Liver (tissue), 8 donors: ENCODE measurements at regions not wholly inside any gene's neighbourhood (a gene's known extent, or its start where the extent isn't known, plus 50 kb on each side); places are given as distances from the start of the nearest gene placed in this dataset.

Experiments
- DNase-seq: peaks from one replicate; pipeline ENCODE4 v3.0.0-alpha.2; 2017; ENCODE audit warnings: low spot score
- H3K27ac ChIP-seq, 2 donors: one replicate each; pipeline ENCODE4 v1.7.0; 2013; ENCODE audit warnings: inconsistent platforms in 2 of 2, low read length in 2 of 2, control low read depth in 1 of 2, low read depth in 1 of 2, mild to moderate bottlenecking in 1 of 2
- H3K27me3 ChIP-seq, 4 donors: one replicate each; pipeline versions ENCODE4 v1.6.1 to v1.7.0; 2013; ENCODE audit warnings: low read length in 3 of 4, inconsistent platforms in 1 of 4, mild to moderate bottlenecking in 1 of 4, moderate library complexity in 1 of 4; ENCODE audit not compliant: control insufficient read depth in 4 of 4, insufficient read depth in 4 of 4
- H3K36me3 ChIP-seq, 4 donors: one replicate each; pipeline versions ENCODE4 v1.6.1 to v1.7.0; 2013; ENCODE audit warnings: low read length in 3 of 4, mild to moderate bottlenecking in 3 of 4, low read depth in 1 of 4, moderate library complexity in 1 of 4; ENCODE audit not compliant: control insufficient read depth in 4 of 4, insufficient read depth in 3 of 4
- H3K4me1 ChIP-seq, 4 donors: one replicate each; pipeline versions ENCODE4 v1.6.1 to v1.7.0; 2013; ENCODE audit warnings: low read length in 3 of 4, mild to moderate bottlenecking in 3 of 4, moderate library complexity in 1 of 4; ENCODE audit not compliant: control insufficient read depth in 4 of 4, insufficient read depth in 4 of 4
- H3K4me3 ChIP-seq, 3 donors: one replicate each; pipeline versions ENCODE4 v1.6.1 to v1.7.0; 2013; ENCODE audit warnings: low read length in 3 of 3, control low read depth in 1 of 3, low read depth in 1 of 3, mild to moderate bottlenecking in 1 of 3
- H3K9ac ChIP-seq, 2 donors: one replicate each; pipeline ENCODE4 v1.7.0; 2013; ENCODE audit warnings: low read length in 2 of 2, mild to moderate bottlenecking in 2 of 2, moderate library complexity in 2 of 2, control low read depth in 1 of 2, low read depth in 1 of 2
- H3K9me3 ChIP-seq, 4 donors: one replicate each; pipeline versions ENCODE4 v1.6.1 to v1.7.0; 2013; ENCODE audit warnings: low read length in 3 of 4; ENCODE audit not compliant: control insufficient read depth in 4 of 4
- EGR1 ChIP-seq, 2 donors: IDR thresholded peaks; 2 replicates each; pipeline ENCODE4 v1.6.1; 2016 to 2018; ENCODE audit warnings: antibody characterized with exemption in 2 of 2, low read depth in 2 of 2
- FOXA1 ChIP-seq: IDR thresholded peaks from 2 replicates; pipeline ENCODE4 v1.6.1; 2016; ENCODE audit warnings: antibody characterized with exemption
- FOXA2 ChIP-seq: IDR thresholded peaks from 2 replicates; pipeline ENCODE4 v1.6.1; 2016; ENCODE audit warnings: antibody characterized with exemption
- HNF4A ChIP-seq, 2 donors: conservative IDR thresholded peaks; 2 replicates each; pipeline ENCODE4 v1.6.1; 2016; ENCODE audit warnings: antibody characterized with exemption in 2 of 2, mild to moderate bottlenecking in 2 of 2
- HNF4G ChIP-seq: IDR thresholded peaks from 2 replicates; pipeline ENCODE4 v1.6.1; 2016; ENCODE audit warnings: antibody characterized with exemption
- JUND ChIP-seq, 2 donors: IDR thresholded peaks; 2 replicates each; pipeline ENCODE4 v1.6.1; 2016; ENCODE audit warnings: antibody characterized with exemption in 2 of 2
- NR2F2 ChIP-seq: IDR thresholded peaks from 2 replicates; pipeline ENCODE4 v1.6.1; 2016; ENCODE audit warnings: antibody characterized with exemption
- RAD21 ChIP-seq, 2 donors: IDR thresholded peaks; 2 replicates each; pipeline ENCODE4 v1.6.1; 2016; ENCODE audit warnings: antibody characterized with exemption in 2 of 2, mild to moderate bottlenecking in 2 of 2
- RXRA ChIP-seq, 2 donors: IDR thresholded peaks; 2 replicates each; pipeline ENCODE4 v1.6.1; 2017 to 2018; ENCODE audit warnings: antibody characterized with exemption in 2 of 2, mild to moderate bottlenecking in 1 of 2
- SP1 ChIP-seq: IDR thresholded peaks from 2 replicates; pipeline ENCODE4 v1.6.1; 2018; ENCODE audit warnings: antibody characterized with exemption, mild to moderate bottlenecking
- TAF1 ChIP-seq: conservative IDR thresholded peaks from 2 replicates; pipeline ENCODE4 v1.6.1; 2016; ENCODE audit warnings: antibody characterized with exemption, mild to moderate bottlenecking
- YY1 ChIP-seq: IDR thresholded peaks from 2 replicates; pipeline ENCODE4 v1.6.1; 2016; ENCODE audit warnings: antibody characterized with exemption, mild to moderate bottlenecking
- WGBS: extraction: QIAGEN DNeasy Blood & Tissue Kit; methylation state at CpG from one replicate; pipeline ENCODE4 v1.1.7; 2013; 5-methylcytosine and 5-hydroxymethylcytosine counted together
- TF ChIP-seq, protein P1 (sequence below): IDR thresholded peaks from 2 replicates; pipeline ENCODE4 v1.6.1; 2016; ENCODE audit warnings: antibody characterized with exemption
- TF ChIP-seq, protein P2 (sequence below): IDR thresholded peaks from 2 replicates; pipeline ENCODE4 v1.6.1; 2016; ENCODE audit warnings: antibody characterized with exemption
- TF ChIP-seq, protein P3 (sequence below): IDR thresholded peaks from 2 replicates; pipeline ENCODE4 v1.6.1; 2016; ENCODE audit warnings: antibody characterized with exemption
- TF ChIP-seq, protein P4 (sequence below): fragments of 150-350 bp; IDR thresholded peaks from 2 replicates; pipeline ENCODE4 v1.5.1; 2017; ENCODE audit warnings: improper control_type of control experiment, low read depth, low read length; ENCODE audit not compliant: missing input control
- donor health status: healthy.
- donor health status: healthy.
- donor health status: healthy.
- donor health status: healthy.
- donor health status: healthy.

DNA sequence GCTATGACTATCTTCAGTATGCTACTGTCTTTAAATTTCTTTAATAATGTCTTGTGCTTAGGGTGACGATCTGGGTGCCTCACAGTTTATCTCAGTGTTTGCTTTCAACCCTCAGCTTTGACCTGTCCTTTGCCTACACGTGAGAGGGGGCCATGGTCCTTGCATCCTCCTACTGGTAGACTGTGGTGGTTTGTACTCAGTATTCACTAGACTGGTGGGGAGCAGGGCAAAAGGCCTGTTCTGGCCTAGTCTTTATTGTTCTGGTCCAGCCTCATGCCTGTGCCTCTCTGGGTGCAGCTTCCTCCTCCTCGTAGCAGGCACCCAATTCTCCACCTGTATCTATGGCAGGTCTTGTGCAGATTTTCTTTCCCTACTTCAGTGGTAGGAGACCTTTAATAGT, 354.9 kb downstream of the CD109 start:
- Histone ChIP-seq H3K4me1 (no peaks in the 10 kb centered on the region), H3K27ac (no peak overlapping the region), H3K27me3 (peaks cover 0 to 2% (median 0%) of the 10 kb centered on the region in 4 donors), H3K9me3 (peaks cover 0 to 4% (median 0%) of the 10 kb centered on the region in 4 donors), H3K9ac (no peak overlapping the region), H3K4me3 (no peak overlapping the region), H3K36me3 (no peaks in the 10 kb centered on the region)
- TF ChIP-seq, protein P1, sequence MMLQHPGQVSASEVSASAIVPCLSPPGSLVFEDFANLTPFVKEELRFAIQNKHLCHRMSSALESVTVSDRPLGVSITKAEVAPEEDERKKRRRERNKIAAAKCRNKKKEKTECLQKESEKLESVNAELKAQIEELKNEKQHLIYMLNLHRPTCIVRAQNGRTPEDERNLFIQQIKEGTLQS: no peak
- TF ChIP-seq TAF1 (no peak), JUND (IDR thresholded peaks at IDR 0.05) (no peak), RAD21 (IDR thresholded peaks at IDR 0.05) (no peak), SP1 (no peak), EGR1 (IDR thresholded peaks at IDR 0.05; ENCODE audit: low read depth in 2 of 2) (no peak), FOXA2 (no peak), YY1 (no peak), HNF4A (conservative IDR thresholded peaks at IDR 0.05) (no peak), FOXA1 (no peak), HNF4G (no peak), NR2F2 (no peak)
- TF ChIP-seq, protein P2, sequence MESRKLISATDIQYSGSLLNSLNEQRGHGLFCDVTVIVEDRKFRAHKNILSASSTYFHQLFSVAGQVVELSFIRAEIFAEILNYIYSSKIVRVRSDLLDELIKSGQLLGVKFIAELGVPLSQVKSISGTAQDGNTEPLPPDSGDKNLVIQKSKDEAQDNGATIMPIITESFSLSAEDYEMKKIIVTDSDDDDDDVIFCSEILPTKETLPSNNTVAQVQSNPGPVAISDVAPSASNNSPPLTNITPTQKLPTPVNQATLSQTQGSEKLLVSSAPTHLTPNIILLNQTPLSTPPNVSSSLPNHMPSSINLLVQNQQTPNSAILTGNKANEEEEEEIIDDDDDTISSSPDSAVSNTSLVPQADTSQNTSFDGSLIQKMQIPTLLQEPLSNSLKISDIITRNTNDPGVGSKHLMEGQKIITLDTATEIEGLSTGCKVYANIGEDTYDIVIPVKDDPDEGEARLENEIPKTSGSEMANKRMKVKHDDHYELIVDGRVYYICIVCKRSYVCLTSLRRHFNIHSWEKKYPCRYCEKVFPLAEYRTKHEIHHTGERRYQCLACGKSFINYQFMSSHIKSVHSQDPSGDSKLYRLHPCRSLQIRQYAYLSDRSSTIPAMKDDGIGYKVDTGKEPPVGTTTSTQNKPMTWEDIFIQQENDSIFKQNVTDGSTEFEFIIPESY: no peak
- TF ChIP-seq, protein P3, sequence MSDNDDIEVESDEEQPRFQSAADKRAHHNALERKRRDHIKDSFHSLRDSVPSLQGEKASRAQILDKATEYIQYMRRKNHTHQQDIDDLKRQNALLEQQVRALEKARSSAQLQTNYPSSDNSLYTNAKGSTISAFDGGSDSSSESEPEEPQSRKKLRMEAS: no peak
- WGBS: 52% methylated on average over 3 of the region's 3 CpGs
- no peak for DNase-seq

DNA sequence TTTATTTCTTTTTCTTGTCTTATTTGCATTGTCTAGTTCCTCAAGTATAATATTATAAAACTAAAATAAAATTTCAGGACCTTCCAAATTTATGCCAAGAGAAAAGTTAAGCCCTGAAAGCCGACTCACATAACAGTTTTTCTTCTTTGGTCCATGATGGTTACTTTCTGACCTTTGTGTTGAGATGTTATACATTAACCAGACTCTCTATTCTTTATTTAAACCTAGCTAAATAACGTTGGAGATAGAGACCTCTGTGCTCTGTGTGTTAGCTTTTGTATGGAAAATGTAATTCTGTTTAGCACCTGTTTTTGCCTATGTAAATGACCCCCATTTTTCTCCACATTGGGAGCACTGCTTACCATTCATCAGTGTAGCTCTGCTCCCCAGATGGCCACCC, 352.4 kb downstream of the CD109 start:
- no peaks in the 10 kb centered on the region for H3K36me3 ChIP-seq
- no peak overlapping the region for H3K9ac ChIP-seq
- no peak overlapping the region for H3K27ac ChIP-seq
- TF ChIP-seq RXRA (IDR thresholded peaks at IDR 0.05) (no peak), FOXA2 (no peak), YY1 (no peak), TAF1 (no peak), SP1 (no peak), HNF4A (conservative IDR thresholded peaks at IDR 0.05) (no peak), RAD21 (IDR thresholded peaks at IDR 0.05) (no peak), EGR1 (IDR thresholded peaks at IDR 0.05; ENCODE audit: low read depth in 2 of 2) (no peak)
- TF ChIP-seq, protein P4, sequence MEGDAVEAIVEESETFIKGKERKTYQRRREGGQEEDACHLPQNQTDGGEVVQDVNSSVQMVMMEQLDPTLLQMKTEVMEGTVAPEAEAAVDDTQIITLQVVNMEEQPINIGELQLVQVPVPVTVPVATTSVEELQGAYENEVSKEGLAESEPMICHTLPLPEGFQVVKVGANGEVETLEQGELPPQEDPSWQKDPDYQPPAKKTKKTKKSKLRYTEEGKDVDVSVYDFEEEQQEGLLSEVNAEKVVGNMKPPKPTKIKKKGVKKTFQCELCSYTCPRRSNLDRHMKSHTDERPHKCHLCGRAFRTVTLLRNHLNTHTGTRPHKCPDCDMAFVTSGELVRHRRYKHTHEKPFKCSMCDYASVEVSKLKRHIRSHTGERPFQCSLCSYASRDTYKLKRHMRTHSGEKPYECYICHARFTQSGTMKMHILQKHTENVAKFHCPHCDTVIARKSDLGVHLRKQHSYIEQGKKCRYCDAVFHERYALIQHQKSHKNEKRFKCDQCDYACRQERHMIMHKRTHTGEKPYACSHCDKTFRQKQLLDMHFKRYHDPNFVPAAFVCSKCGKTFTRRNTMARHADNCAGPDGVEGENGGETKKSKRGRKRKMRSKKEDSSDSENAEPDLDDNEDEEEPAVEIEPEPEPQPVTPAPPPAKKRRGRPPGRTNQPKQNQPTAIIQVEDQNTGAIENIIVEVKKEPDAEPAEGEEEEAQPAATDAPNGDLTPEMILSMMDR: no peak
- TF ChIP-seq, protein P3: no peak
- TF ChIP-seq, protein P1: no peak
- TF ChIP-seq, protein P2: no peak
- H3K4me1 ChIP-seq: peaks cover 0 to 6% (median 4%) of the 10 kb centered on the region in 4 donors
- peaks cover 0 to 2% (median 0%) of the 10 kb centered on the region in 4 donors for H3K27me3 ChIP-seq
- H3K4me3 ChIP-seq: no peak overlapping the region
- peaks cover 0 to 4% (median 0%) of the 10 kb centered on the region in 4 donors for H3K9me3 ChIP-seq
- WGBS: 27% methylated on average over 2 of the region's 2 CpGs
- DNase-seq: no peak
